ENCODE measurements at regions not wholly inside any gene's neighbourhood (a gene's known extent, or its start where the extent isn't known, plus 50 kb on each side); places are given as distances from the start of the nearest gene placed in this dataset.

GRCh38 chr15:60137711-60138396 is 133.7 kb downstream of the FOXB1 start:
- H3K4me3 ChIP-seq (replicated peaks; ENCODE audit: insufficient read depth, low read length), result no peak overlapping the region
- no peak for TF ChIP-seq GABPA (IDR thresholded peaks at IDR 0.05; ENCODE audit: low read depth)
- no peak for TF ChIP-seq POLR2AphosphoS5 (IDR thresholded peaks at IDR 0.05; ENCODE audit: low read depth)
- DNase-seq (ENCODE audit: low read depth in 1 of 2, low spot score in 1 of 2), result no peak
- peaks cover 5% of the 10 kb centered on the region for H3K27me3 ChIP-seq (ENCODE audit: insufficient read depth, poor library complexity, severe bottlenecking)
- no peak overlapping the region for H3K27ac ChIP-seq (replicated peaks)

DNA sequence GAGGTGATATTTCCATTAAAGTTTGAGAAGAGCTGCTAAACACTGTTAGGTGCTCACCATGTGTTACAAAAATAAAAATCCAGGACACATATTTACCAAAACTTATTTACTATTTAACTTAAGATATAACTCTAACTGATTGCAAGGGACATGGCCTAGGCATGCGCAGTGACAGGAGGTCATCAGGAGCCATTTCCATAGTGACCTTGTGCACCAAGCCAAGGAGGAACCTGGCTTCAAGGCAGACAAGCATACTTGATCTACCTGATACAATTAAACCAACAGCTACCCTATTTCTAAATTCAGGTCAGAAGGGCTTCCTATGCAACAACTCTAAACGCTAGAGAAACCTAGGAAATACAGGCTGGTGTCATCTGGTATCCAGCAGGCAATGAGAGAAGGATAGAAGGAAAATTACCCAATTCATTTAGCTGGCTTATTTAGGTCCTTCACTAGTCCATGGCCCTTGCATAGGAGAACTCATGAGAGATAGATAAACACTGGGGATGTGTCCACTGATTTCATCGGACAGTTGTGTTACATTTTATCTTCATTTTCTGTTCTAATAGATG is 134.4 kb downstream of the FOXB1 start:
- no peak for TF ChIP-seq SPI1 (IDR thresholded peaks at IDR 0.05; ENCODE audit: borderline replicate concordance, low read depth)
- TF ChIP-seq, protein P1, sequence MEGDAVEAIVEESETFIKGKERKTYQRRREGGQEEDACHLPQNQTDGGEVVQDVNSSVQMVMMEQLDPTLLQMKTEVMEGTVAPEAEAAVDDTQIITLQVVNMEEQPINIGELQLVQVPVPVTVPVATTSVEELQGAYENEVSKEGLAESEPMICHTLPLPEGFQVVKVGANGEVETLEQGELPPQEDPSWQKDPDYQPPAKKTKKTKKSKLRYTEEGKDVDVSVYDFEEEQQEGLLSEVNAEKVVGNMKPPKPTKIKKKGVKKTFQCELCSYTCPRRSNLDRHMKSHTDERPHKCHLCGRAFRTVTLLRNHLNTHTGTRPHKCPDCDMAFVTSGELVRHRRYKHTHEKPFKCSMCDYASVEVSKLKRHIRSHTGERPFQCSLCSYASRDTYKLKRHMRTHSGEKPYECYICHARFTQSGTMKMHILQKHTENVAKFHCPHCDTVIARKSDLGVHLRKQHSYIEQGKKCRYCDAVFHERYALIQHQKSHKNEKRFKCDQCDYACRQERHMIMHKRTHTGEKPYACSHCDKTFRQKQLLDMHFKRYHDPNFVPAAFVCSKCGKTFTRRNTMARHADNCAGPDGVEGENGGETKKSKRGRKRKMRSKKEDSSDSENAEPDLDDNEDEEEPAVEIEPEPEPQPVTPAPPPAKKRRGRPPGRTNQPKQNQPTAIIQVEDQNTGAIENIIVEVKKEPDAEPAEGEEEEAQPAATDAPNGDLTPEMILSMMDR (IDR thresholded peaks at IDR 0.05; ENCODE audit: insufficient read depth, low read length), result no peak
- TF ChIP-seq REST (IDR thresholded peaks at IDR 0.05; ENCODE audit: insufficient replicate concordance, low read depth), result no peak
- no peak for TF ChIP-seq GABPA (IDR thresholded peaks at IDR 0.05; ENCODE audit: low read depth)
- no peak for TF ChIP-seq POLR2AphosphoS5 (IDR thresholded peaks at IDR 0.05; ENCODE audit: low read depth)
- H3K27ac ChIP-seq (replicated peaks), result no peak overlapping the region
- no peak overlapping the region for H3K4me3 ChIP-seq (replicated peaks; ENCODE audit: insufficient read depth, low read length)
- DNase-seq (ENCODE audit: low read depth in 1 of 2, low spot score in 1 of 2), result no peak
- H3K27me3 ChIP-seq (ENCODE audit: insufficient read depth, poor library complexity, severe bottlenecking), result peaks cover 5% of the 10 kb centered on the region

DNA sequence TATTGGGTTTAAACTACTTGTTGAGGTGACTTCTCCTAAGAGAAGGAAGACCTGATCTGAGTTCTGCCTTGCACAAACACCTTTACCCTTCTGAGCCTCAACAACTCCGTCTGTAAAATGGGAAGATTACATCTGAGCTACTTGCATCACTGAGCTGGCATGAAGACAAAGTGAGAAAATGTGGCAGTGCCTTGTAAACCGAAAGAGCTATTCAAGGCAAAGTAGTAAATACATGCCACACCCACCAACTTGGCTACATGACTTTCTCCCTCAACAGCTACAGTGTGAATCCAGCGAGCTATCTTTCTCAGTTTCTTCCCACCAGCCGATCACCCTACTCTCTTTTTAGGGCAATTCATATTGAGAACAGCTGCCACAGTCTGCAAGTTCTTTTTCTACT is 148.3 kb downstream of the FOXB1 start:
- no peak overlapping the region for H3K4me3 ChIP-seq (replicated peaks; ENCODE audit: insufficient read depth, low read length)
- no peak for DNase-seq (ENCODE audit: low read depth in 1 of 2, low spot score in 1 of 2)
- no peak for TF ChIP-seq POLR2AphosphoS5 (IDR thresholded peaks at IDR 0.05; ENCODE audit: low read depth)
- TF ChIP-seq REST (IDR thresholded peaks at IDR 0.05; ENCODE audit: insufficient replicate concordance, low read depth), result no peak
- TF ChIP-seq, protein P1 (IDR thresholded peaks at IDR 0.05; ENCODE audit: insufficient read depth, low read length), result no peak
- no peak for TF ChIP-seq SPI1 (IDR thresholded peaks at IDR 0.05; ENCODE audit: borderline replicate concordance, low read depth)
- TF ChIP-seq GABPA (IDR thresholded peaks at IDR 0.05; ENCODE audit: low read depth), result no peak
- no peak overlapping the region for H3K27ac ChIP-seq (replicated peaks)
- H3K27me3 ChIP-seq (ENCODE audit: insufficient read depth, poor library complexity, severe bottlenecking), result no peaks in the 10 kb centered on the region

- DNase-seq (ENCODE audit: low read depth in 1 of 2, low spot score in 1 of 2), result no peak
- H3K27ac ChIP-seq (replicated peaks), result no peak overlapping the region
- TF ChIP-seq POLR2AphosphoS5 (IDR thresholded peaks at IDR 0.05; ENCODE audit: low read depth) (no peak), REST (IDR thresholded peaks at IDR 0.05; ENCODE audit: insufficient replicate concordance, low read depth) (no peak), SPI1 (IDR thresholded peaks at IDR 0.05; ENCODE audit: borderline replicate concordance, low read depth) (no peak), GABPA (IDR thresholded peaks at IDR 0.05; ENCODE audit: low read depth) (no peak)
- TF ChIP-seq, protein P1 (IDR thresholded peaks at IDR 0.05; ENCODE audit: insufficient read depth, low read length), result no peak
- no peaks in the 10 kb centered on the region for H3K27me3 ChIP-seq (ENCODE audit: insufficient read depth, poor library complexity, severe bottlenecking)
- no peak overlapping the region for H3K4me3 ChIP-seq (replicated peaks; ENCODE audit: insufficient read depth, low read length)
Observed at GRCh38 chr15:60154764-60155325, 150.7 kb downstream of the FOXB1 start.

Measured in HL-60 (cell line).